GM12891 (cell line): ENCODE measurements at regions not wholly inside any gene's neighbourhood (a gene's known extent, or its start where the extent isn't known, plus 50 kb on each side); places are given as distances from the start of the nearest gene placed in this dataset.

ENCODE experiments used
- POLR2A ChIP-seq: IDR thresholded peaks from 2 replicates; pipeline ENCODE4 v1.6.1; 2011; ENCODE audit warnings: low read depth, low read length, control low read depth
- POLR2AphosphoS5 ChIP-seq: IDR thresholded peaks from 2 replicates; pipeline ENCODE4 v1.6.1; 2011; ENCODE audit warnings: low read depth, low read length, control low read depth
- TAF1 ChIP-seq: IDR thresholded peaks from 2 replicates; pipeline ENCODE4 v1.6.1; 2011; ENCODE audit warnings: low read depth, low read length, control low read depth

GRCh38 chr14:28565345-28565744 is 201.2 kb upstream of the FOXG1 start:
- TF ChIP-seq POLR2A (no peak), POLR2AphosphoS5 (no peak), TAF1 (no peak)
